ENCODE measurements at regions not wholly inside any gene's neighbourhood (a gene's known extent, or its start where the extent isn't known, plus 50 kb on each side); places are given as distances from the start of the nearest gene placed in this dataset.
"Not testable (repeated sequence)": the region's sequence is repeated elsewhere in the genome, so short reads cannot be mapped to it uniquely, and the experiment has no call there.

DNA sequence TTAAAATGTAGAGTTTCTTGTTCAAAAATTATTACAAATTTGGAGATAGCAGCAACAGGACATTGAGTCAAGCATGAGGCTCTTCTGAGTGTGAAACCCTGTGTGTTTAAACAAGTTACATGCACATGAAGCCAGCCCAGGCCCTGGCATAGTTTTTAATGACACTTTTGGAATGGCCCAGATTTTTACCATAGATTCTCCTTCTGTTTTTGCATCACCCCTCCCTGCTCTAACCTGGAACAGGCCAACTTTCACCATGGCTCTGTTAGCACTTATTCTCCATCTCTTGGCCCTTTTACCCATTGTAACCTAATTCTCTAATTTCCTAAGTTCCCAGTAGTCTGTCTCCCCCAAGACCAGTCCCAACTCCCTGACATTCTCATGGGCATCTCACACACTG, 63.1 kb upstream of the PRSS23 start:
- DNase-seq (ENCODE audit: low read depth) = no peak
- H3K4me3 ChIP-seq (ENCODE audit: low read depth, low read length) = no peak overlapping the region
- TF ChIP-seq, protein P1, sequence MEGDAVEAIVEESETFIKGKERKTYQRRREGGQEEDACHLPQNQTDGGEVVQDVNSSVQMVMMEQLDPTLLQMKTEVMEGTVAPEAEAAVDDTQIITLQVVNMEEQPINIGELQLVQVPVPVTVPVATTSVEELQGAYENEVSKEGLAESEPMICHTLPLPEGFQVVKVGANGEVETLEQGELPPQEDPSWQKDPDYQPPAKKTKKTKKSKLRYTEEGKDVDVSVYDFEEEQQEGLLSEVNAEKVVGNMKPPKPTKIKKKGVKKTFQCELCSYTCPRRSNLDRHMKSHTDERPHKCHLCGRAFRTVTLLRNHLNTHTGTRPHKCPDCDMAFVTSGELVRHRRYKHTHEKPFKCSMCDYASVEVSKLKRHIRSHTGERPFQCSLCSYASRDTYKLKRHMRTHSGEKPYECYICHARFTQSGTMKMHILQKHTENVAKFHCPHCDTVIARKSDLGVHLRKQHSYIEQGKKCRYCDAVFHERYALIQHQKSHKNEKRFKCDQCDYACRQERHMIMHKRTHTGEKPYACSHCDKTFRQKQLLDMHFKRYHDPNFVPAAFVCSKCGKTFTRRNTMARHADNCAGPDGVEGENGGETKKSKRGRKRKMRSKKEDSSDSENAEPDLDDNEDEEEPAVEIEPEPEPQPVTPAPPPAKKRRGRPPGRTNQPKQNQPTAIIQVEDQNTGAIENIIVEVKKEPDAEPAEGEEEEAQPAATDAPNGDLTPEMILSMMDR (conservative IDR thresholded peaks at IDR 0.05; ENCODE audit: low read depth, low read length) = no peak

- DNase-seq (ENCODE audit: low read depth) = no peak
- TF ChIP-seq, protein P1 (conservative IDR thresholded peaks at IDR 0.05; ENCODE audit: low read depth, low read length) = no peak
- H3K4me3 ChIP-seq (ENCODE audit: low read depth, low read length) = no peak overlapping the region
Observed at GRCh38 chr11:86736291-86737143, 63.8 kb upstream of the PRSS23 start.

DNA sequence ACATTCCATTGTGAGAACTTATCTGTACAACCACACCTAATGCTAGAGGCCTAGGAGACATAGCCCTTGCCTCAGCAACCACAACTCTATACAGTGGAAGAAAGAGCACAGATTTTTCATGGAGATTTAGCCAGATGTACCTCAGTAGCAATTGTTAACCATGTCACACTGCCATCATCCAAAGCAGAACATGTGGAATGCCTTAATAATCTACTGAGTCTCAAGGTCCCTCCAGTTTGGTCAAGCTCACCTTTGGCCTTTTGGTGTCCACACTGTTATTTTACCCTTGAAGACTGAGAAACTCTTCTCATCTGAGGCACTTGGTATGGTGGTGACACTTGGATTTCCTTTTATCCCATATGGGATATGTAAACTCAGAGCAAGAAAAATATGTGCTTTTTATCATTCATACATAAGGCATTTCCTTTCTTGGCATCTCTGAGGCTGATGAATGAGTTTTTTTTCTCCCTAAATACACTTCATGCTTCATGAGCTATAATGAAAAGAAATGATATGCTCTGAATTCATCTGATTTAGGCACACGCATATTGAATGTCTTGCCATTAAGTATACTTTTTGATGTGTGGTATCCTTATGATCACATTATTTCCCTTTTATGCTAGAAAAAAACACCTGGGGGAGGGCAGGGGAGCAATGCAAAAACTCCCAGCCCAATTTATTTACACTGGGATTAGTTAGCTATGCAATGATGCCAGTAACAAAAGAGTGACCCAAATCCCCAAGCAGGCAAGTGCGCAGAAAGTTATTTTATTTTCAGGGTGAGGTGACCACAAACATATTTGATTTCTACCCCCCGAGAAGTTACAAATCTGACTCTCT, 63.3 kb upstream of the ME3 start:
- H3K4me3 ChIP-seq (ENCODE audit: low read depth, low read length) = no peak overlapping the region
- DNase-seq (ENCODE audit: low read depth) = no peak
- TF ChIP-seq, protein P1 (conservative IDR thresholded peaks at IDR 0.05; ENCODE audit: low read depth, low read length) = no peak

GRCh38 chr11:86732739-86733138, 60.3 kb upstream of the ME3 start:
- H3K4me3 ChIP-seq (ENCODE audit: low read depth, low read length); DNase-seq (ENCODE audit: low read depth): not testable (repeated sequence)

- not testable (repeated sequence) for H3K4me3 ChIP-seq (ENCODE audit: low read depth, low read length); DNase-seq (ENCODE audit: low read depth)
Observed at GRCh38 chr11:86732286-86732685, 59.9 kb upstream of the ME3 start.

GRCh38 chr11:86729576-86729975, 57.2 kb upstream of the ME3 start:
- not testable (repeated sequence) for H3K4me3 ChIP-seq (ENCODE audit: low read depth, low read length); DNase-seq (ENCODE audit: low read depth)

DNA sequence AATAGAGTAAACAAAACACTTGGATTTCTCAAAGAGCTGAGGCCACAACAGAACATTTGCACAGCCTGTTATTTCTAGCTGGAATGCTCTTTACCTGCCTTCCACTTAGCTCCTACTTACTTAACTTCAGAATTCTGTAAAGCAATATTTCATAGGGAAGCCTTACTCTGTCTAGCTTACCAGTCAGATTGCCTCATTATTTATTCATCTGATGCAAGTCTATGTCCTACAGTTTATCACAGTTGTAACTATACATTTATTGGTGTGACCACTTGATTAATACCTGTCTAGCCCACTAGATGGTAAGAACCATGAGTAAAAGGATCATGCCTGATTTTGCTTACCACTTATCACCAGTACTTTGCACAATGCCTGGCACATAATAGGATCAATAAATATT, 56.1 kb upstream of the ME3 start:
- DNase-seq (ENCODE audit: low read depth) = no peak
- TF ChIP-seq, protein P1 (conservative IDR thresholded peaks at IDR 0.05; ENCODE audit: low read depth, low read length) = no peak
- H3K4me3 ChIP-seq (ENCODE audit: low read depth, low read length) = no peak overlapping the region

GRCh38 chr11:86726770-86727504, 54.5 kb upstream of the ME3 start:
- no peak overlapping the region for H3K4me3 ChIP-seq (ENCODE audit: low read depth, low read length)
- no peak for DNase-seq (ENCODE audit: low read depth)
- TF ChIP-seq, protein P1 (conservative IDR thresholded peaks at IDR 0.05; ENCODE audit: low read depth, low read length) = no peak

Measured in epithelial cell of proximal tubule (primary cell).